HCT116 (cell line): ENCODE measurements at regions not wholly inside any gene's neighbourhood (a gene's known extent, or its start where the extent isn't known, plus 50 kb on each side); places are given as distances from the start of the nearest gene placed in this dataset.

Source experiments
- ATAC-seq: fragments of 200-7000 bp; cut with Tn5 transposase; 2 replicates; pipeline ENCODE4 v1.9.1; 2020; ENCODE audit warnings: mild to moderate bottlenecking, moderate library complexity
- BruUV-seq: library from RNA; stranded (reverse); fragments of 400-500 nt; replicated peaks from 2 replicates; lab custom pipeline; 2021; lab: Mats Ljungman, UMichigan
- CTCF ChIA-PET: fragments of 300-600 bp; sonication (Branson Sonifier 250); formaldehyde crosslinking; loops from one replicate; lab custom pipeline; 2021; ENCODE audit warnings: antibody characterized with exemption; lab: Charles Lee
- POLR2A ChIA-PET: fragments of 300-600, 350-600 bp; sonication (Branson Sonifier 250); formaldehyde crosslinking; loops from one replicate; lab custom pipeline; 2021; ENCODE audit warnings: antibody characterized with exemption; lab: Charles Lee
- RAD21 ChIA-PET, 2 experiments: fragments of 300-600 bp; sonication (Branson Sonifier 250); formaldehyde crosslinking; loops; one replicate each; lab custom pipeline; 2023; ENCODE audit warnings: low total read pairs in 2 of 2; ENCODE audit not compliant: uncharacterized antibody in 2 of 2, unreplicated experiment in 2 of 2, low non-redundant PET in 1 of 2; lab: Charles Lee
- DNase-seq: peaks from one replicate; pipeline ENCODE4 v3.0.0-alpha.2; 2010; ENCODE audit warnings: low read depth, low spot score
- H2AFZ ChIP-seq: fragments of 200-600 bp; shearing (Covaris generic), sonication (generic); 2 replicates; pipeline ENCODE4 v1.6.1; 2017; ENCODE audit warnings: low read depth, mixed run types, mixed read lengths, antibody characterized with exemption, low read length; ENCODE audit not compliant: poor library complexity, severe bottlenecking
- H3K27ac ChIP-seq: 2 replicates; pipeline ENCODE4 v1.5.1; 2012; ENCODE audit warnings: low read depth, low read length
- H3K27me3 ChIP-seq: fragments of 200-600 bp; sonication (generic); 2 replicates; pipeline ENCODE4 v1.6.1; 2016; ENCODE audit warnings: mixed run types, low read length, mixed read lengths; ENCODE audit not compliant: insufficient read depth
- H3K36me3 ChIP-seq, 2 experiments: fragments of 200-500 bp in 1 of 2; fragments of 200-600 bp in 1 of 2; sonication (Bioruptor generic) in 1 of 2; sonication (generic) in 1 of 2; 2 replicates each; pipeline versions ENCODE4 v1.5.1 to v1.6.1; 2014 to 2016; ENCODE audit warnings: low read length in 2 of 2, inconsistent platforms in 1 of 2, mixed read lengths in 1 of 2, mixed run types in 1 of 2; ENCODE audit not compliant: insufficient read depth in 2 of 2, control insufficient read depth in 1 of 2
- H3K4me1 ChIP-seq, 2 experiments: fragments of 200-600 bp in 1 of 2; sonication (generic) in 1 of 2; 2 replicates each; pipeline versions ENCODE4 v1.5.1 to v1.6.1; 2012 to 2017; ENCODE audit warnings: low read length in 2 of 2, inconsistent platforms in 1 of 2, mild to moderate bottlenecking in 1 of 2, mixed read lengths in 1 of 2, mixed run types in 1 of 2, moderate library complexity in 1 of 2; ENCODE audit not compliant: insufficient read depth in 2 of 2, control insufficient read depth in 1 of 2
- H3K4me2 ChIP-seq: fragments of 200-600 bp; sonication (generic); 2 replicates; pipeline ENCODE4 v1.6.1; 2017; ENCODE audit warnings: mixed run types, low read length, mixed read lengths
- H3K4me3 ChIP-seq, 2 experiments: fragments of 200-600 bp in 1 of 2; sonication (generic) in 1 of 2; replicated peaks in 1 of 2; 2 replicates each; pipeline ENCODE4 v1.5.1; 2011 to 2016; ENCODE audit warnings: low read length in 2 of 2, control low read depth in 1 of 2, low read depth in 1 of 2, mild to moderate bottlenecking in 1 of 2, mixed read lengths in 1 of 2, mixed run types in 1 of 2
- H3K79me2 ChIP-seq: fragments of 200-600 bp; sonication (generic); 2 replicates; pipeline ENCODE4 v1.6.1; 2017; ENCODE audit warnings: mild to moderate bottlenecking, mixed run types, low read length, moderate library complexity, mixed read lengths; ENCODE audit not compliant: insufficient read depth
- H3K9ac ChIP-seq: fragments of 200-600 bp; sonication (generic); 2 replicates; pipeline ENCODE4 v1.6.1; 2016; ENCODE audit warnings: low read length, mixed read lengths
- H3K9me2 ChIP-seq: fragments of 200-600 bp; sonication (generic), shearing (Covaris generic); 2 replicates; pipeline ENCODE4 v1.6.1; 2017; ENCODE audit warnings: mixed run types, mild to moderate bottlenecking, moderate library complexity; ENCODE audit not compliant: insufficient read depth
- H3K9me3 ChIP-seq, 2 experiments: fragments of 200-500 bp in 1 of 2; fragments of 200-600 bp in 1 of 2; sonication (Bioruptor generic) in 1 of 2; sonication (generic) in 1 of 2; 2 replicates each; pipeline ENCODE4 v1.6.1; 2014 to 2017; ENCODE audit warnings: low read length in 2 of 2, mixed read lengths in 2 of 2, inconsistent platforms in 1 of 2, low read depth in 1 of 2, mild to moderate bottlenecking in 1 of 2, mixed run types in 1 of 2, moderate library complexity in 1 of 2; ENCODE audit not compliant: control insufficient read depth in 1 of 2, insufficient read depth in 1 of 2
- H4K20me1 ChIP-seq: fragments of 200-600 bp; sonication (generic), shearing (Covaris generic); 2 replicates; pipeline ENCODE4 v1.6.1; 2017; ENCODE audit warnings: mixed run types, mild to moderate bottlenecking, moderate library complexity; ENCODE audit not compliant: insufficient read depth
- CBX3 ChIP-seq: IDR thresholded peaks from 2 replicates; pipeline ENCODE4 v1.6.1; 2012; ENCODE audit warnings: low read depth
- CEBPB ChIP-seq: IDR thresholded peaks from 2 replicates; pipeline ENCODE4 v1.6.1; 2012; ENCODE audit warnings: low read depth
- ELF1 ChIP-seq: IDR thresholded peaks from 2 replicates; pipeline ENCODE4 v1.6.1; 2012; ENCODE audit warnings: low read depth, borderline replicate concordance
- EZH2 ChIP-seq: fragments of 200-600 bp; sonication (generic); IDR thresholded peaks from 2 replicates; pipeline ENCODE4 v1.6.1; 2017; ENCODE audit warnings: antibody characterized with exemption, mixed run types
- FOSL1 ChIP-seq: IDR thresholded peaks from 2 replicates; pipeline ENCODE4 v1.6.1; 2012; ENCODE audit warnings: low read depth
- JUND ChIP-seq: IDR thresholded peaks from 2 replicates; pipeline ENCODE4 v1.6.1; 2012
- POLR2A ChIP-seq: IDR thresholded peaks from 2 replicates; pipeline ENCODE4 v1.7.0; 2011; ENCODE audit warnings: borderline replicate concordance; ENCODE audit not compliant: insufficient read depth, insufficient read length; ENCODE audit errors: extremely low read depth
- RAD21 ChIP-seq: IDR thresholded peaks from 2 replicates; pipeline ENCODE4 v1.6.1; 2012; ENCODE audit warnings: low read depth, mild to moderate bottlenecking
- SIN3A ChIP-seq: IDR thresholded peaks from 2 replicates; pipeline ENCODE4 v1.6.1; 2012; ENCODE audit warnings: low read depth
- TCF7L2 ChIP-seq: IDR thresholded peaks from 2 replicates; pipeline ENCODE4 v1.7.0; 2011; ENCODE audit warnings: borderline replicate concordance, inconsistent platforms; ENCODE audit not compliant: insufficient read depth, insufficient read length; ENCODE audit errors: extremely low read depth
- intact Hi-C: fragments of 100-400 bp; cut with micrococcal nuclease; formaldehyde crosslinking; loops from 2 replicates; pipeline ENCODE4 v1.10.0; 2022
- TF ChIP-seq, protein P1 (sequence below): IDR thresholded peaks from 2 replicates; pipeline ENCODE4 v1.6.1; 2012; ENCODE audit warnings: low read depth
- TF ChIP-seq, protein P2 (sequence below), 3 experiments: fragments of 200-600 bp in 1 of 3; sonication (generic) in 1 of 3; IDR thresholded peaks in 2 of 3; conservative IDR thresholded peaks in 1 of 3; 2 replicates each; pipeline ENCODE4 v1.5.1; 2012 to 2017; ENCODE audit warnings: low read depth in 2 of 3, low read length in 2 of 3, antibody characterized with exemption in 1 of 3, borderline replicate concordance in 1 of 3, control low read depth in 1 of 3, mild to moderate bottlenecking in 1 of 3, mixed read lengths in 1 of 3, mixed run types in 1 of 3, moderate library complexity in 1 of 3; ENCODE audit not compliant: insufficient read depth in 1 of 3
- TF ChIP-seq, protein P3 (sequence below): IDR thresholded peaks from 2 replicates; pipeline ENCODE4 v1.6.1; 2012

DNA sequence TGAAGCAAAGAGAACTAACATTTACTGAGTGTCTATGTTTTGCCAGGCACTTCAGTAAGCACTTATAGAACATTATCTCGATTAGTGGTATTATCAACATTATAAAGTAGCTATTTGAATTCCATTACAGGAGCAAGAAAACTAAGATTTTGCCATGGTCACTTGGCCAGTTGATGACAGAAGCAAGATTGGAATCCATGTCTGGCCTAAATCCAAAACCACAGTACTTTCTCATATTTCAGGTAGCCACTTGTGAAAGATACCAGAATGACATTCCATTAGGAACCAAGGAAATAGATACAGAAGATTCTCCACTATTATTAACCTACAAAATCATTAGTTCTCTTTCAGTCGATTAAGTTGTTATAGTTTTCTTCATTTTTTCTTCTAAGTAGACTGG lies 691.0 kb upstream of the API5 start:
- TF ChIP-seq JUND (no peak), CBX3 (no peak)
- TF ChIP-seq, protein P1, sequence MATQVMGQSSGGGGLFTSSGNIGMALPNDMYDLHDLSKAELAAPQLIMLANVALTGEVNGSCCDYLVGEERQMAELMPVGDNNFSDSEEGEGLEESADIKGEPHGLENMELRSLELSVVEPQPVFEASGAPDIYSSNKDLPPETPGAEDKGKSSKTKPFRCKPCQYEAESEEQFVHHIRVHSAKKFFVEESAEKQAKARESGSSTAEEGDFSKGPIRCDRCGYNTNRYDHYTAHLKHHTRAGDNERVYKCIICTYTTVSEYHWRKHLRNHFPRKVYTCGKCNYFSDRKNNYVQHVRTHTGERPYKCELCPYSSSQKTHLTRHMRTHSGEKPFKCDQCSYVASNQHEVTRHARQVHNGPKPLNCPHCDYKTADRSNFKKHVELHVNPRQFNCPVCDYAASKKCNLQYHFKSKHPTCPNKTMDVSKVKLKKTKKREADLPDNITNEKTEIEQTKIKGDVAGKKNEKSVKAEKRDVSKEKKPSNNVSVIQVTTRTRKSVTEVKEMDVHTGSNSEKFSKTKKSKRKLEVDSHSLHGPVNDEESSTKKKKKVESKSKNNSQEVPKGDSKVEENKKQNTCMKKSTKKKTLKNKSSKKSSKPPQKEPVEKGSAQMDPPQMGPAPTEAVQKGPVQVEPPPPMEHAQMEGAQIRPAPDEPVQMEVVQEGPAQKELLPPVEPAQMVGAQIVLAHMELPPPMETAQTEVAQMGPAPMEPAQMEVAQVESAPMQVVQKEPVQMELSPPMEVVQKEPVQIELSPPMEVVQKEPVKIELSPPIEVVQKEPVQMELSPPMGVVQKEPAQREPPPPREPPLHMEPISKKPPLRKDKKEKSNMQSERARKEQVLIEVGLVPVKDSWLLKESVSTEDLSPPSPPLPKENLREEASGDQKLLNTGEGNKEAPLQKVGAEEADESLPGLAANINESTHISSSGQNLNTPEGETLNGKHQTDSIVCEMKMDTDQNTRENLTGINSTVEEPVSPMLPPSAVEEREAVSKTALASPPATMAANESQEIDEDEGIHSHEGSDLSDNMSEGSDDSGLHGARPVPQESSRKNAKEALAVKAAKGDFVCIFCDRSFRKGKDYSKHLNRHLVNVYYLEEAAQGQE = no peak
- Histone ChIP-seq H3K4me3 (no peak overlapping the region), H3K36me3 (no peaks in the 10 kb centered on the region), H3K9me2 (no peaks in the 10 kb centered on the region), H3K4me2 (no peak overlapping the region), H2AFZ (no peak overlapping the region), H4K20me1 (no peaks in the 10 kb centered on the region), H3K4me1 (no peaks in the 10 kb centered on the region), H3K9ac (no peak overlapping the region), H3K9me3 (peaks cover 4 to 16% of the 10 kb centered on the region in 2 experiments; a peak in 2 of 4 replicates), H3K27ac (no peak overlapping the region), H3K27me3 (no peaks in the 10 kb centered on the region), H3K79me2 (no peaks in the 10 kb centered on the region)
- intact Hi-C loops = no loop called here
- DNase-seq = no peak
- no peak for ATAC-seq
- ChIA-PET CTCF (no interaction called here), RAD21 (no interaction called here), POLR2A (no interaction called here)
- no TSS peak for BruUV-seq

DNA sequence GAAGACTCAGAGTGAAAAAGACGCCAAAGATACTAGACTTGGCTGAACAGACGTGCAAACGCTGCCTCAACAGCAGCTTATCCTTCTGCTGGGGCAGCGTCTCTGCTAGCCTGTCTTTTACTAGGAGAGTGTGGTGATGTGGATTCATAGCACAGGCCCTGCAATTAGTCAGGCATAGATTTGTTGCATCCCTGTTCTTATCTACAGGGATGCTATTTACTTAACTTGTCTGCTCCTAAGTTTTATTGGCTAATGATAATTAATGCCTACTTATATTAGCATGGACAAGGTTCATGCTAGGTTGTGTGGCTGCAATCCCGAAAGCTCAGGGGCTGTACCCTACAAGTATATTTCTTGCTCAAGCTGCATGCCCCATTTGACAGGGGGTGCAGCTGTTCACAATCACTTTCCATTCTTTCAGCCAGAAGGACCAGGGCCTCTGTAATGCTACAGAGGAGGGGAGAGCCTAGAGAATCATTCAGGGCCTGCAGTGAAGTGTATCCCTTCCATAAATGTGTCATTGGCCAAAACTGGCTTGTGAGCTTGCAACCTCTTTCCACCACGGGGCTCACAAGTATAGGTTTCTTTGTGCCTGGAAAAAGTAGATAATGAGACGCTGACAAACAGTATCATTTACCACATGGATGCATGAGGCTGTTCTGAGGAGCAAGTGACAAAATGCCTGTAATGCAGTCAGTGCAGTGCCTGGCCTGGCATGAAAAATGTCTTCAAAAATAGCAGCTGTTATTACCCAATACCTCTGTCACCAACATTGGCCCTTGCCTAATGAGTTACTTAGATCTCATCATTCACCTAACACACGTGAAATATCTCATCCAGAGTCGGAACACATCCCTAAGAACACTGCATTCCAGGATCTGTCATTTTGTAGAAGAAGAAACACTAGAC lies 685.8 kb upstream of the API5 start:
- intact Hi-C loops = no loop called here
- H3K9me2 ChIP-seq = no peaks in the 10 kb centered on the region
- ATAC-seq (no peak), DNase-seq (no peak)
- no TSS peak for BruUV-seq
- H3K9ac ChIP-seq = no peak overlapping the region
- ChIA-PET RAD21 (no interaction called here), POLR2A (no interaction called here), CTCF (no interaction called here)
- no peaks in the 10 kb centered on the region for H3K79me2 ChIP-seq
- H3K27me3 ChIP-seq = no peaks in the 10 kb centered on the region
- no peaks in the 10 kb centered on the region for H3K36me3 ChIP-seq
- no peaks in the 10 kb centered on the region for H3K4me1 ChIP-seq
- H3K4me3 ChIP-seq = no peak overlapping the region
- H3K9me3 ChIP-seq = peaks cover 0 to 23% of the 10 kb centered on the region in 2 experiments; a peak in 2 of 4 replicates
- no peak overlapping the region for H2AFZ ChIP-seq
- no peak overlapping the region for H3K4me2 ChIP-seq
- H3K27ac ChIP-seq = no peak overlapping the region
- H4K20me1 ChIP-seq = no peaks in the 10 kb centered on the region
- TF ChIP-seq SIN3A (no peak), ELF1 (no peak), RAD21 (no peak), EZH2 (no peak), CEBPB (no peak), POLR2A (no peak), TCF7L2 (no peak), JUND (no peak), FOSL1 (no peak), CBX3 (no peak)
- TF ChIP-seq, protein P2, sequence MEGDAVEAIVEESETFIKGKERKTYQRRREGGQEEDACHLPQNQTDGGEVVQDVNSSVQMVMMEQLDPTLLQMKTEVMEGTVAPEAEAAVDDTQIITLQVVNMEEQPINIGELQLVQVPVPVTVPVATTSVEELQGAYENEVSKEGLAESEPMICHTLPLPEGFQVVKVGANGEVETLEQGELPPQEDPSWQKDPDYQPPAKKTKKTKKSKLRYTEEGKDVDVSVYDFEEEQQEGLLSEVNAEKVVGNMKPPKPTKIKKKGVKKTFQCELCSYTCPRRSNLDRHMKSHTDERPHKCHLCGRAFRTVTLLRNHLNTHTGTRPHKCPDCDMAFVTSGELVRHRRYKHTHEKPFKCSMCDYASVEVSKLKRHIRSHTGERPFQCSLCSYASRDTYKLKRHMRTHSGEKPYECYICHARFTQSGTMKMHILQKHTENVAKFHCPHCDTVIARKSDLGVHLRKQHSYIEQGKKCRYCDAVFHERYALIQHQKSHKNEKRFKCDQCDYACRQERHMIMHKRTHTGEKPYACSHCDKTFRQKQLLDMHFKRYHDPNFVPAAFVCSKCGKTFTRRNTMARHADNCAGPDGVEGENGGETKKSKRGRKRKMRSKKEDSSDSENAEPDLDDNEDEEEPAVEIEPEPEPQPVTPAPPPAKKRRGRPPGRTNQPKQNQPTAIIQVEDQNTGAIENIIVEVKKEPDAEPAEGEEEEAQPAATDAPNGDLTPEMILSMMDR (IDR thresholded peaks at IDR 0.05 in 2 of 3, conservative IDR thresholded peaks at IDR 0.05 in 1 of 3; ENCODE audit: borderline replicate concordance in 1 of 3, insufficient read depth in 1 of 3, low read depth in 2 of 3, low read length in 2 of 3) = no peak
- TF ChIP-seq, protein P3, sequence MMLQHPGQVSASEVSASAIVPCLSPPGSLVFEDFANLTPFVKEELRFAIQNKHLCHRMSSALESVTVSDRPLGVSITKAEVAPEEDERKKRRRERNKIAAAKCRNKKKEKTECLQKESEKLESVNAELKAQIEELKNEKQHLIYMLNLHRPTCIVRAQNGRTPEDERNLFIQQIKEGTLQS = no peak
